Endodermal cell (in vitro differentiated cells): ENCODE measurements at regions not wholly inside any gene's neighbourhood (a gene's known extent, or its start where the extent isn't known, plus 50 kb on each side); places are given as distances from the start of the nearest gene placed in this dataset.

Experiments used
- DNase-seq: peaks from one replicate; pipeline ENCODE4 v3.0.0-alpha.2; 2017
- H3K27ac ChIP-seq: 2 replicates; pipeline ENCODE4 v1.5.1; 2013; ENCODE audit warnings: mild to moderate bottlenecking, low read depth, low read length, moderate library complexity
- H3K27me3 ChIP-seq: 2 replicates; pipeline ENCODE4 v1.6.1; 2013; ENCODE audit warnings: mild to moderate bottlenecking, low read length, moderate library complexity; ENCODE audit not compliant: insufficient read depth, control insufficient read depth, poor library complexity, severe bottlenecking
- H3K36me3 ChIP-seq: 2 replicates; pipeline ENCODE4 v1.7.0; 2013; ENCODE audit warnings: mild to moderate bottlenecking, low read length, moderate library complexity; ENCODE audit not compliant: control insufficient read depth, insufficient read depth
- H3K4me1 ChIP-seq: one replicate; pipeline ENCODE4 v1.7.0; 2013; ENCODE audit warnings: low read length; ENCODE audit not compliant: control insufficient read depth, insufficient read depth
- H3K4me3 ChIP-seq: 2 replicates; pipeline ENCODE4 v1.5.1; 2013; ENCODE audit warnings: mild to moderate bottlenecking, low read length, moderate library complexity
- H3K9ac ChIP-seq: 2 replicates; pipeline ENCODE4 v1.6.1; 2013; ENCODE audit warnings: mild to moderate bottlenecking, low read length, moderate library complexity; ENCODE audit not compliant: poor library complexity, severe bottlenecking; ENCODE audit errors: extremely low read depth
- H3K9me3 ChIP-seq: 2 replicates; pipeline ENCODE4 v1.6.1; 2013; ENCODE audit warnings: mild to moderate bottlenecking, low read length, moderate library complexity; ENCODE audit not compliant: control insufficient read depth
- H3K27ac Mint-ChIP-seq: 2 replicates; pipeline ENCODE4 v1.8.0; 2020; ENCODE audit warnings: mixed read lengths
- H3K27me3 Mint-ChIP-seq: 2 replicates; pipeline ENCODE4 v1.8.0; 2021; ENCODE audit warnings: mild to moderate bottlenecking, mixed read lengths; ENCODE audit not compliant: insufficient read depth
- H3K36me3 Mint-ChIP-seq: 2 replicates; pipeline ENCODE4 v1.8.0; 2020; ENCODE audit warnings: low read depth, mixed read lengths
- H3K4me1 Mint-ChIP-seq: 2 replicates; pipeline ENCODE4 v1.8.0; 2020; ENCODE audit warnings: mixed read lengths
- H3K4me3 Mint-ChIP-seq: 2 replicates; pipeline ENCODE4 v1.8.0; 2020; ENCODE audit warnings: mild to moderate bottlenecking, moderate library complexity, mixed read lengths
- H3K9me3 Mint-ChIP-seq: 2 replicates; pipeline ENCODE4 v1.8.0; 2020; ENCODE audit warnings: mild to moderate bottlenecking, mixed read lengths
- CTCF ChIP-seq: fragments of 200-600 bp; sonication (generic); conservative IDR thresholded peaks from 2 replicates; pipeline ENCODE4 v1.5.0; 2021; ENCODE audit warnings: antibody characterized with exemption, mild to moderate bottlenecking
- WGBS, 2 experiments: methylation state at CpG; one replicate each; pipeline versions ENCODE4 v1.1.5 to v1.1.7; 2013; ENCODE audit warnings: missing lambda C conversion rate in 2 of 2, mixed read lengths in 1 of 2; ENCODE audit not compliant: insufficient coverage in 1 of 2, insufficient read length in 1 of 2; 5-methylcytosine and 5-hydroxymethylcytosine counted together

GRCh38 chr12:43169115-43169681, 382.8 kb downstream of the ADAMTS20 start:
- no peak for TF ChIP-seq CTCF
- no peaks in the 10 kb centered on the region for H3K27me3 Mint-ChIP-seq
- H3K9me3 ChIP-seq, result no peaks in the 10 kb centered on the region
- H3K27ac ChIP-seq, result no peak overlapping the region
- no peak overlapping the region for H3K4me3 Mint-ChIP-seq
- no peaks in the 10 kb centered on the region for H3K36me3 ChIP-seq
- no peak overlapping the region for H3K27ac Mint-ChIP-seq
- peaks cover 6% of the 10 kb centered on the region for H3K4me1 Mint-ChIP-seq
- H3K9ac ChIP-seq, result no peak overlapping the region
- WGBS, 2 experiments, result 83 to 94% methylated on average over 1 to 2 of the region's 3 CpGs
- no peaks in the 10 kb centered on the region for H3K4me1 ChIP-seq
- no peaks in the 10 kb centered on the region for H3K9me3 Mint-ChIP-seq
- no peaks in the 10 kb centered on the region for H3K27me3 ChIP-seq
- DNase-seq, result no peak
- H3K4me3 ChIP-seq, result no peak overlapping the region
- H3K36me3 Mint-ChIP-seq, result no peaks in the 10 kb centered on the region

DNA sequence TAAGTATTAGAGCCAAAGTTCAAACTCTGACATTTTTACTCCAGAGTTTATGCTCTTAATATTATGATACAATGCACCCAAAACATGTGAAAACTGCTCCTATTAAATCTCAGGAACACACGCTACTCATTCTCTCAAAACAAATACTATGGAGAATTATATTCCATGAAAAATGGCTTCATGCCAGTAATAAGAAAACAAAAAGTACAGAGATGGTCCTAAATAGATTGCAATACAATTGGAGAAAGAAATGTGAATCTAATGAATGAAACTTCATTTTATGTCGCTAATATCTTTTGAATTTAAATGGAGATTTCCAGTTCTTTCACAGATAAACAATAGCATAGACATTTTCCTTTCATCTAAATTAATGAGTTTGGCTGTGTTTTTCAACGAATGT, 384.3 kb downstream of the ADAMTS20 start:
- no peaks in the 10 kb centered on the region for H3K27me3 Mint-ChIP-seq
- no peak overlapping the region for H3K27ac ChIP-seq
- no peak overlapping the region for H3K4me3 Mint-ChIP-seq
- no peak overlapping the region for H3K27ac Mint-ChIP-seq
- 90% methylated on average over 1 of the region's 3 CpGs; no CpG with 5 or more reads in 1 of the 2 experiments for WGBS, 2 experiments
- H3K36me3 ChIP-seq, result no peaks in the 10 kb centered on the region
- no peak for DNase-seq
- H3K9me3 ChIP-seq, result no peaks in the 10 kb centered on the region
- no peaks in the 10 kb centered on the region for H3K9me3 Mint-ChIP-seq
- no peaks in the 10 kb centered on the region for H3K4me1 ChIP-seq
- no peak for TF ChIP-seq CTCF
- H3K27me3 ChIP-seq, result no peaks in the 10 kb centered on the region
- H3K36me3 Mint-ChIP-seq, result no peaks in the 10 kb centered on the region
- H3K9ac ChIP-seq, result no peak overlapping the region
- peaks cover 6% of the 10 kb centered on the region for H3K4me1 Mint-ChIP-seq
- H3K4me3 ChIP-seq, result no peak overlapping the region

GRCh38 chr12:43165351-43165750, 386.7 kb downstream of the ADAMTS20 start:
- Mint-ChIP-seq H3K4me3 (no peak overlapping the region), H3K36me3 (no peaks in the 10 kb centered on the region), H3K27ac (no peak overlapping the region), H3K4me1 (peaks cover 6% of the 10 kb centered on the region), H3K9me3 (no peaks in the 10 kb centered on the region), H3K27me3 (no peaks in the 10 kb centered on the region)
- Histone ChIP-seq H3K27ac (no peak overlapping the region), H3K4me1 (no peaks in the 10 kb centered on the region), H3K27me3 (no peaks in the 10 kb centered on the region), H3K9ac (no peak overlapping the region), H3K4me3 (no peak overlapping the region), H3K36me3 (no peaks in the 10 kb centered on the region), H3K9me3 (no peaks in the 10 kb centered on the region)
- DNase-seq, result no peak
- no peak for TF ChIP-seq CTCF
- 80 to 97% methylated on average over 1 to 2 of the region's 2 CpGs for WGBS, 2 experiments
